LoVo (cell line): ENCODE measurements at regions not wholly inside any gene's neighbourhood (a gene's known extent, or its start where the extent isn't known, plus 50 kb on each side); places are given as distances from the start of the nearest gene placed in this dataset.
"Not testable (repeated sequence)": the region's sequence is repeated elsewhere in the genome, so short reads cannot be mapped to it uniquely, and the experiment has no call there.

Experiments
- DNase-seq: peaks from one replicate; pipeline ENCODE4 v3.0.0-alpha.2; 2016; ENCODE audit warnings: low spot score

GRCh38 chr17:27365329-27365945, 71.5 kb downstream of the WSB1 start:
- not testable (repeated sequence) for DNase-seq

- DNase-seq = no peak
Observed at GRCh38 chr17:27366437-27366836, 72.5 kb downstream of the WSB1 start.

GRCh38 chr17:27367121-27367981, 73.4 kb downstream of the WSB1 start:
- no peak for DNase-seq

- no peak for DNase-seq
Observed at GRCh38 chr17:27368151-27368795, 74.4 kb downstream of the WSB1 start.

GRCh38 chr17:27368980-27369379, 75.1 kb downstream of the WSB1 start:
- DNase-seq = no peak

GRCh38 chr17:27370776-27371175, 76.9 kb downstream of the WSB1 start:
- DNase-seq = no peak

- not testable (repeated sequence) for DNase-seq
Observed at GRCh38 chr17:27373695-27374094, 79.8 kb downstream of the WSB1 start.

GRCh38 chr17:27376637-27377547, 79.4 kb upstream of the KSR1 start:
- peak; percentile 76 for DNase-seq

GRCh38 chr17:27378482-27379175, 77.6 kb upstream of the KSR1 start:
- DNase-seq = peak; percentile 37

GRCh38 chr17:27379888-27380533, 76.2 kb upstream of the KSR1 start:
- peak; percentile 76 for DNase-seq

- DNase-seq = no peak
Observed at GRCh38 chr17:27380551-27380950, 75.7 kb upstream of the KSR1 start.

- peak; percentile 61 for DNase-seq
Observed at GRCh38 chr17:27381007-27381501, 75.2 kb upstream of the KSR1 start.

GRCh38 chr17:27382025-27382424, 74.2 kb upstream of the KSR1 start:
- no peak for DNase-seq

- DNase-seq = peak; percentile 51
Observed at GRCh38 chr17:27384261-27384701, 72.0 kb upstream of the KSR1 start.

GRCh38 chr17:27384726-27385125, 71.5 kb upstream of the KSR1 start:
- no peak for DNase-seq

GRCh38 chr17:27385626-27386025, 70.6 kb upstream of the KSR1 start:
- no peak for DNase-seq

GRCh38 chr17:27386206-27387075, 69.8 kb upstream of the KSR1 start:
- no peak for DNase-seq

- no peak for DNase-seq
Observed at GRCh38 chr17:27389542-27390140, 66.6 kb upstream of the KSR1 start.

- DNase-seq = no peak
Observed at GRCh38 chr17:27390540-27390939, 65.7 kb upstream of the KSR1 start.
